ACHN (cell line): ENCODE measurements at regions not wholly inside any gene's neighbourhood (a gene's known extent, or its start where the extent isn't known, plus 50 kb on each side); places are given as distances from the start of the nearest gene placed in this dataset.

Experiments used
- DNase-seq: peaks from one replicate; pipeline ENCODE4 v3.0.0-alpha.2; 2015
- in situ Hi-C: cut with HindIII; loops from 2 replicates; pipeline ENCODE4 v1.10.0; 2017; ENCODE audit warnings: low sequenced_read_pairs, low pct_ligation_motif_present, low pct_unique_long_range_greater_than_20kb

GRCh38 chr16:88286301-88286923, 96.3 kb upstream of the ZNF469 start:
- in situ Hi-C loops, result no loop called here
- no peak for DNase-seq

GRCh38 chr16:88287219-88287618, 95.5 kb upstream of the ZNF469 start:
- peak; percentile 72 for DNase-seq
- in situ Hi-C loops, result no loop called here

- in situ Hi-C loops, result no loop called here
- no peak for DNase-seq
Observed at GRCh38 chr16:88288303-88288702, 94.5 kb upstream of the ZNF469 start.

- in situ Hi-C loops, result no loop called here
- no peak for DNase-seq
Observed at GRCh38 chr16:88289001-88289400, 93.8 kb upstream of the ZNF469 start.

- in situ Hi-C loops, result no loop called here
- no peak for DNase-seq
Observed at GRCh38 chr16:88289561-88289960, 93.2 kb upstream of the ZNF469 start.

- no peak for DNase-seq
- in situ Hi-C loops, result no loop called here
Observed at GRCh38 chr16:88289968-88290401, 92.8 kb upstream of the ZNF469 start.

GRCh38 chr16:88290850-88291830, 91.6 kb upstream of the ZNF469 start:
- in situ Hi-C loops, result no loop called here
- DNase-seq, result no peak

GRCh38 chr16:88292007-88292970, 90.5 kb upstream of the ZNF469 start:
- in situ Hi-C loops, result no loop called here
- DNase-seq, result no peak

- in situ Hi-C loops, result no loop called here
- no peak for DNase-seq
Observed at GRCh38 chr16:88293097-88293496, 89.7 kb upstream of the ZNF469 start.

GRCh38 chr16:88295671-88296436, 86.9 kb upstream of the ZNF469 start:
- in situ Hi-C loops, result no loop called here
- no peak for DNase-seq

GRCh38 chr16:88296437-88297177, 86.2 kb upstream of the ZNF469 start:
- in situ Hi-C loops, result no loop called here
- no peak for DNase-seq

- DNase-seq, result no peak
- in situ Hi-C loops, result no loop called here
Observed at GRCh38 chr16:88297178-88297720, 85.5 kb upstream of the ZNF469 start.

GRCh38 chr16:88298181-88298832, 84.5 kb upstream of the ZNF469 start:
- in situ Hi-C loops, result no loop called here
- DNase-seq, result no peak

GRCh38 chr16:88298833-88299745, 83.7 kb upstream of the ZNF469 start:
- DNase-seq, result no peak

GRCh38 chr16:88299751-88300462, 82.9 kb upstream of the ZNF469 start:
- in situ Hi-C loops, result no loop called here
- no peak for DNase-seq

More at GRCh38 chr16:88298833-88299745, 83.7 kb upstream of the ZNF469 start:
- in situ Hi-C loops, result no loop called here
